Astrocyte (in vitro differentiated cells and primary cell): ENCODE measurements at regions not wholly inside any gene's neighbourhood (a gene's known extent, or its start where the extent isn't known, plus 50 kb on each side); places are given as distances from the start of the nearest gene placed in this dataset.

Experiments
- CTCF ChIP-seq: IDR thresholded peaks from 2 replicates; pipeline ENCODE4 v1.5.1; 2011; ENCODE audit warnings: low read depth, mild to moderate bottlenecking, inconsistent platforms, low read length, moderate library complexity; ENCODE audit not compliant: insufficient read depth
- EZH2 ChIP-seq: IDR thresholded peaks from 2 replicates; pipeline ENCODE4 v1.6.1; 2012; ENCODE audit warnings: mild to moderate bottlenecking, low read length, inconsistent platforms; ENCODE audit not compliant: insufficient read depth

- TF ChIP-seq CTCF (no peak), EZH2 (no peak)
These were observed 483.3 kb downstream of the TBC1D22A start for GRCh38 chr22:47245786-47246185.
